ENCODE measurements at regions not wholly inside any gene's neighbourhood (a gene's known extent, or its start where the extent isn't known, plus 50 kb on each side); places are given as distances from the start of the nearest gene placed in this dataset.

GRCh38 chr3:154061001-154061370 lies 60.2 kb upstream of the ARHGEF26 start:
- TF ChIP-seq CTCF (IDR thresholded peaks at IDR 0.05) (no peak), POLR2A (IDR thresholded peaks at IDR 0.05) (no peak), POLR2AphosphoS5 (IDR thresholded peaks at IDR 0.05) (no peak)
